ENCODE measurements at regions not wholly inside any gene's neighbourhood (a gene's known extent, or its start where the extent isn't known, plus 50 kb on each side); places are given as distances from the start of the nearest gene placed in this dataset.
"Not testable (repeated sequence)": the region's sequence is repeated elsewhere in the genome, so short reads cannot be mapped to it uniquely, and the experiment has no call there.

DNA sequence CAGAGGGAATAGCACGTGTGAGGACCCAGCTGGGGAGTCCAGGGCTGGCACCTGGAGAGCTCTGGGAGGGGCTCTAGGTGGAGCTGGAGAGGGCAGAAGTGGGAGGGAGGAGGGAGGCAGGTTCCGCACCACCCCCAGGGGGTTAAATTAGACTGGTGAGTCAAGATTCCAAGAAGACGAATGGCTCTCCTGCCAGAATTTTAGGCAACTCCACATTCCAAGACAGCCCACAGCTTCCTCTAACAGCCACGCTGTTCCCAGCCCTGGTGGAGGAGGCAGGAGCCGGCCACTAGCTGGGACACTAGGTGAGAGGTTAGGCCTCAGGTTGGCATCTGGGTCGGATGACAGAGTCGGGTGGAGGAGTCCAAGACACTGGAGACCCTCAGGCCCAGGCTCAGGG, 60.2 kb downstream of the TFAP2C start:
- DNase-seq: no peak

DNA sequence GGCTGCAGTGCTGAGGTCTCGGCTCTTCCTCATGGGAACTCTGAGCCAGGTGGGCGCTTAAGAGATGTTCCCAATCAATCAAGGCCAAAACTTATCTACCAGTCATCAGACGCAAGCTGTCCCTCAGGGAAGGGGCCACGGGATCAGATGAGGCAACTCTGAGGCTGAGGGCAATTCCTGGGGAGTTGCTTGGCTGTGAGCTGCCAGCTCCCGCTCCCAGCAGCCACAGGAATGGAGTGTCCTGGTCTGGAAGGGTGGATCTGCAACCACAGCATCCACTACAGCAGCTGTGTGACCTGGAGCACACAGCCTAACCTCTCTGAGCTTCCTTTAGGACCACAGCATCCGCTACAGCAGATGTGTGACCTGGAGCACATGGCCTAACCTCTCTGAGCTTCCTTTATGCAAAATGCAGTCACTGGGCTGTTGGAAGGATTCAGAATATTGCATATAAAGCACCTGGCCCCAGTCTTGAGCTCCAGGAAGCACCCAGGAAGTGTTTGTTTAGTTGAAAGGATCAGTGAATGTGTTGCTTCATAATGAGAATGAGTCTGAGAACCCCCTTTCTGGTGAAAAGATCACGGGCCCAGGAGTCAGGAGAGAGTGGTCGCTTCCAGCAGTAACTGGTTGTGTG, 60.9 kb downstream of the TFAP2C start:
- DNase-seq: no peak

DNA sequence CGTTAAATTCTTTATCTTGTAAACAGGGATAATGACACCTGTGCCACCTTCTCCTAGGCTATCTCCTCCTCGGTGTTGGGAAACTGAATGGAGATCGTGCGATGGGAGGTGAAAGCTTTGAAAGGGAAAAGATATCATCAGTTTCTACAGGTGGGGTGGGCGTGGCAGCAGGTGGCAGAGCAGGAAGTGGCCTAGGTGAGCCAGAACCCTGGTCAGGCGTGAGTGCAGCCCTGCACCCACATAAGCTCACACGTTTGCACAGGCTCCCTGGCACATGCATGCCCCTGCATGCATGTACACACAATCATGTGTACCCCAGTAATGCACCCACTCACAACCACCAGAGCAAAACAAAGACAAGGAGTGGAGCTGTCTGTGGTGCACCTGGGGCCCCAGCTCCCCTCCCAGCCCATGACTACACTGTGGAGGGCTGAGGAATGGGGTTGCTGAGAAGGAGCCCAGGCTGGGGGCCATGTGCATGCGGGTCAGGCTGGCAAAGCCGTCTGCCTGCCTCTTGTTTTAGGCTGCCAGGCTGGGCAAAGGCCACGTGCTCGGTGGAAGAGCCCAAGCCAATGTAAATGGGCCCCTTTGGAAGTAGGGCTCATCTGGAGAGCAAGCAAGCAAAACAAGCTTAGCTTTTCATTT, 61.5 kb downstream of the TFAP2C start:
- DNase-seq: no peak

DNA sequence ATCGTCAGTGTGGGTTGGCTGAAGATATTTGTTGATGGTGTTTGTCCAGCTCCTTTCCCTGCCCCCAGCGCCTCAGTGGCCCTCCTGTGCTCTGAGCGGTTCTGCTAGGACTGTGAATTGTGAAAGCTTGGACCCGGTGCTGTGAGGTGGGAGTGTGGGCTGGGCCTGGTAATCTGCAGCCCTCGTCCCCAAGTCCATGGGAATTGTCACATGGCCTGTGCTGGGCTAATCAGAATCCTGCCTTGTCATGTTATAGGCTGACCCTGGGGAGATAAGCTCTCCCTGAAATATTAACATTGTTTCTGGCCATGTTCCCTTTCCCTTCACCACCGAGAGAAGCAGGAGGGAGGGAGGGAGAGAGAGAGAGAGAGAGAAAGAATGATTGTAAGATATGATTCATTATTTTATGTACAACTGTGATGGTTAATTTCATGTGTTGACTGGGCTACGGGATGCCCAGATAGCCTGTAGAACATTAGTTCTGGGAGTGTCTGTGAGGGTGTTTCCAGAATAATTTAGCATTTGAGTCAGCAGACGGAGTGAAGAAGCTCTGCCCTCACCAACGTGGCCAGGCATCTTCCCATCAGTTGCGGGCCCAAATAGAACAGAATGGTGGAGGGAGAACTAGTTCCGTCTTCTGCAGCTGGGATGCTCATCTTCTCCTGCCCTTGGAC, 62.4 kb downstream of the TFAP2C start:
- DNase-seq: no peak

DNA sequence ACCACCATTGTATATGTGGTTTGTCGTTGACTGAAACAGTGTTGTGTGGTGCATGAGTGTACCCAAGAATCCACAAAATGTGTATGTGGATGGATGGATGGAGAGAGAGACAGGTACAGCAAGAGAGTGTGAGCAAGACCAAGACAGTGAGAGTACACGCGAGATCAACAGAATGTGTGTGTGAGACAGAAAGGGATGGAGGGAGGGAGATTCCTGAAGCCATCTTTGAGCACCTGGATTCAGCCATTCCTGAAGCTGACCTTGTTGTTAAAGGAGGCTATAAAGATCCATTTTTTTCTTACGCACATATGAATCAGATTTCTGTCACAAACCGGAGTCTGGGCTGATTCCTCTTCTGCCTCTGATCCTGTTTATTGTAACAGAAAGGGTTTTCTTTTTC, 64.1 kb downstream of the TFAP2C start:
- DNase-seq: no peak

DNA sequence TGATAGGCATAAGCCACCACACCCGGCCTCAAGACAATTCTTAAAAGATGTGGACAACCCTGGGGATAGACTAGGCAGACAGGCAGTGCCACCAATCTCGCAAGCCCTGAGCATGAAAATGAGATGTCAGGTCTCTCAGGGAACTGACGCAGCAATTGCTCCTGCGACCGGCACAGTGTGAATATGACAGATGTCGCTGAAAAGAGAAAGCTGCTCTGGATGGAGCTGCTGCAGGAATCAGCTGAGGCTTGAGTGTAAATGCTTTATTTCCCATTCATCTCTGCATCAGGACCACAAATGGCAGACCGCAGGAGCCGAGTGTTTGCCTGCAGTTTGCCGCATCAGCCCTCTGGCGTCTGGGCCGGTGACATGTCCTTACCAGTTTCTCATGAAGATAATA, 68.4 kb downstream of the TFAP2C start:
- no peak for DNase-seq

DNA sequence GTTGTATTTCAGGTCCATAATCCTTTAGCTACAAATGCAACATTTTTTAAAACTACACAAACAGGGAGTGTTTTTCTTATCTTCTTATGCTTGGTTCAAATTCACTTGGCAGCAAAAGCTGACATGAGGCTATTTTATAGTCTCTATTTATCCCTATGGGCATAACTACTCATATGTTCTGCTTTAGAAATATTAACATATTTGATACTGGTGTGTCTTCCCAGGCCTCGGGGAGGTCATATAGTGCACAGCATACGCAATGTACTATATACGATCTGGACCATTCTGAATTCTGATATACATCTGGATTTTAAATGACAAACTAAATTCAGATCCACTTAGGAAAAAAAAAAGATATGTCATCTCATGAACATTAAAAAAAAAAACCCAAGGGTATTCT, 69.2 kb downstream of the TFAP2C start:
- DNase-seq: no peak

DNA sequence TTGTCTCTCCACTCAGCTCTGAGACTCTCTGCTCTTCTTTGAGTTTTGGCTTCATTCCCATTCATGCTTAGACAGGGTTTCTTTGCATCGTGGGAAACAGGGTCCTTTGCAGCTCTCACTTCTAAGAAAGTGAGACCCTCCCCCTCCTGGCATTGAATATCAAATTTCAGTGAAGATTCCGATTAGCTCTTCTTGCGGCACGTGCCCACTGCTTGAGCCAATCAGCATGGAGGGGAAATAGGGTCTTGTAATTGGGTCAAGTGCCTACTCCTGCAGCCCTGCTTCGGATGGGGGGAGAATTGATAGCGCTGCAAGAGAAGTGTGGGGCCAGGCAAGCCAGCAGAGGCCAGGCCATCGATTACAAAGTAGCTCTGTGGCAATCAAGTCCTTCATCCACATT, 69.6 kb downstream of the TFAP2C start:
- no peak for DNase-seq

DNA sequence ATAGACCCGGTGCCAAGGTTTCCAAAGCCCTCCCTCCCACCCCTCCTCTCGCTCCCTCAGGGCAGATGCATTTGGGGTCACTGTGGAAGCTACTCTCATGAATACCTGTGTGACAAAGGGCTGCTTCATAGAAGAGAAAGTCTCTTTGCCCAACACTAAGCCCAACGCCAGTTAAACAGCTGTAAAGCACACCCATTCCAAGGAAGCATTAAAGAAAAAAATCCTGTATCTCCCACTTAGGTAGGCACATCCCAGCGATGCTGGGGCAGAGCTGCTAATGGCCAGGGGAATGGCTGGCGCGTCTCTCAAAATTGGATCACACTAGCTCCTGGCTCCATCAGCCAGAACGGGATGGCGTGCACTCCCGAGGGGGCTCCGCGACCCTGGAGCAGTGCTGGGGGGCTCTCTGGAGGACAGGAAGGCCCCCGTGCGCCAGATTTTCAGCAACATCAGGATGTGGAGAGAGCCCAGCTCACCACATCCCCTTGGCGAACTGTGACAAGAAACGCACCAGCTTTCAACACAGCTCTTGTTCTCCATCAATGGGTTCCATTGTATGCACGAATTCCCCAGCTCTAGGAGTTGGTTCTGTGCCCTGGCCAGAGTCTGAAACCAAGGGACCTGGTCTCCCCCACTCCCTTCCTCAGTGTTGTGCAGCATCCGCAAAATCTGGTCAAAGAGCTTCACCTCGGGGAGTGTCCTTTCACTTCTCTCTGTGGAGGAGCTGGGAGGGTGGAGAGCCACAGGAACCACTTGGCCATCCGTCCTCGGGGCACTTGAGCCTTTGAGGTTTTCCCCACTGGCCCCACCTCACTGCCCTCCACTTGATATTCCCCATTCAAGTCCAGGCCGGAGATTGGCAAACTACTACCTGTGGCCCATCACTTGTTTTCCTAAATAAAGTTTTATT, 74.1 kb downstream of the TFAP2C start:
- DNase-seq: no peak

DNA sequence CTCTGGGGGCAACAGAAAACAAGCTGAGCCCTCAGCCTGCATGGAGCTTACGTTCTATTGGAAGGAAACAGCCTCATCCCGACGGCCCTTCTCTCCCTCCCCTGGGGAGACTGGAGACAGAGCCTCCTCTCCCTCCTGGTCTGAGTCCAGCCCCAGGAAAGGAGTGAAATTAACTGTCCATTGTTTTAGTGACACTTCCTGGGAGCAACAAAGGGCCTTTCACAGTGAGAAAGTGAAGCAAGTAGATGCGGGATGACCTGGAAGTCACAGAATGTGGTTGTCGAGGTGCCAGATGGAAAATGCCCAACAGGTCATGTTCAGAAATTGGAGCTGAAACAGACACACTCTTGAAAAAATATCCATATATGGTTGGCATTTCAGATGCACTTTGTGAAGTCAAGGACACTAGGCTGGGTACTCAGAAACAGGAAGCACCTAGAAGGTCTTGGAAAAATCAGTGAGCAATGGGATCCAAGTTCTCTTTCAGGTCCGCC, 77.8 kb downstream of the TFAP2C start:
- no peak for DNase-seq

DNA sequence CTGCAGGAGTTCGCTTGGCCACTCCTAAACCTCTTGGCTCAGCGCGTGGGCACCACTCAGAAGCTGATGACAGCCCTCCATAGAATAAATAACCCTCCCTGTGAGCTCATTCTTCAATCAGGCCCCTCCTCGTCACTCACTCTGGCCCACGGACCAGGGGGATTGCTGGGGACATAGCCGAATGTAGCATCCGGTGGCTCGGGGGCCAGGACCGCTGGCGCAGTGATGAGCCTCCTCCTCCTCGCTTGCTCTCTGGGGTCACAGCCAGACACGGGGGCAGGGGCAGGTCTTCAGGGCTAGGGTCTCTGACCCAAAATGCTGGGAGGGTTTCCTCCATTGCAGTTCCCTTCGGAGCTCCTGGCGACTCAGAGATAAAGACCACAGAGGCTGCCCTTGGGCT, 79.9 kb downstream of the TFAP2C start:
- no peak for DNase-seq

DNA sequence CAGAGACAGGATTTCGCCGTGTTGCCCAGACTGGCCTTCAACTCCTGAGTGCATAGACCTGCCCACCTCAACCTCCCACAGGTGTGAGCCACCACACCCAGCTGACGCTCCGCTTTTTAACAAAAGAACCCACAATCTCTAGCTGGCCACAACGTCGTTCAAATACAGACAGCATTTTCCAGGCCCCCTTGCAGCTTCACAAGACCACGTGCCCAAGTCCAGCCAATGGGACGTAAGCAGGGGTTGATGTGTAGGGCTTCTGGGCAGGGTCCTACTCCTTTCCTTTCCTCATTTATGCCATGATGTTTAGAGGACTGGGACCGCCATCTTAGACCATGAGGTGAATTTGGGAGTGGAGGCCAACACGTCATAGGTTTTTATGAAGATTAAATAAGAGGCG, 81.0 kb downstream of the TFAP2C start:
- no peak for DNase-seq

DNA sequence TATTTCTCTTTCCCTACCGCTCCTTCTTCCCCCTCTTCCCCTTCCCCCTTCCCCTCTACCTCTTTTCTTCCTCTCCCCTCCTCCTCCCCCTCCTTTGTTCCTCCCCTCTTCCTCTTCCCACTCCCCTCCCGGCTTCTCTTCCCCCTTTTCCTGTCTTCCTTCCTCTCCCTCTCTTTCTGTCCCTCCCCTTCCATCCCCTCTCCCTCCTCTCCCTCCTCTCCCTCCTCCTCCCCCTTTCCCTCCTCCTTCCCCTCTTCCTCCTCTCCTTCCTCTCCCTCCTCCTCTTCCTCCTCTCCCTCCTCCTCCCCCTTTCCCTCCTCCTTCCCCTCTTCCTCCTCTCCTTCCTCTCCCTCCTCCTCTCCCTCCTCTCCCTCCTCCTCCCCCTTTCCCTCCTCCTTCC, 81.5 kb downstream of the TFAP2C start:
- not testable (repeated sequence) for DNase-seq

DNA sequence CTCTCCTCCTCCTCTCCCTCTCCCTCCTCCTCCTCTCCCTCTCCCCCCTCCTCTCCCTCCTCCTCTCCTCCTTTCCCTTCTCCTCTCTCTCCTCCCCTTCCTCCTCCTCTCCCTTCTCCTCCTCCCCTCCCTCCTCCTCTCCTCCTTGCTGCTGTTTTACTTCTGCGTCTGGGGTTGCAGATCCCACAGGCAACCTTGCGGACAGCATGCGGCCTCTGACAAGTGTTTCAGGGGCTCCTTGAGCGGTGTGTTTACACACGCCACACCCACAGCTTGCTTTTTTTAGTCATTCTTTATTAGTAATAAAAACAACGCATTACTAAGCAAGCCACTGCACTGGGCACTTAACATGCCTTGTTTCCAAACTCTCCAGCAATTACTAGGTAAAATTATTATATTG, 81.9 kb downstream of the TFAP2C start:
- no peak for DNase-seq

DNA sequence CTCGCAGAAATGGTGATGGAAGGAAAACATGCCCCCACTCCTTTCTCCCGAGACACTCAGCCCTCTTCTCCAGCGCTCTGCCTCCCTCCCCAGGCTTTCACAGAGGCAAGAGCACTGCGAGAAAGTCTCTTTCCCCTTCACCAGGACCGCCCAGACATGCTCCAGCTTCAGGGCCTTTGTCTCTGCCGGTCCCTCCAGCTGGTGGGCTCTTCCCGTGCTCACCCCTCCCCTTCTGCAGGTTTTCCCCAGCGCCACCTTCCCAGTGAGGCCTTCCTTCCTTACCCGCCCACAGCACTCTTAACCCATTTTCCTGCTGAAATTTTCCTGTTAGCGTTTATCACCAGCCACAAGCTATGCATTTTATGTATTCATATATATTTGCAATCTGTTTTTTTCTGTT, 86.2 kb downstream of the TFAP2C start:
- no peak for DNase-seq

DNA sequence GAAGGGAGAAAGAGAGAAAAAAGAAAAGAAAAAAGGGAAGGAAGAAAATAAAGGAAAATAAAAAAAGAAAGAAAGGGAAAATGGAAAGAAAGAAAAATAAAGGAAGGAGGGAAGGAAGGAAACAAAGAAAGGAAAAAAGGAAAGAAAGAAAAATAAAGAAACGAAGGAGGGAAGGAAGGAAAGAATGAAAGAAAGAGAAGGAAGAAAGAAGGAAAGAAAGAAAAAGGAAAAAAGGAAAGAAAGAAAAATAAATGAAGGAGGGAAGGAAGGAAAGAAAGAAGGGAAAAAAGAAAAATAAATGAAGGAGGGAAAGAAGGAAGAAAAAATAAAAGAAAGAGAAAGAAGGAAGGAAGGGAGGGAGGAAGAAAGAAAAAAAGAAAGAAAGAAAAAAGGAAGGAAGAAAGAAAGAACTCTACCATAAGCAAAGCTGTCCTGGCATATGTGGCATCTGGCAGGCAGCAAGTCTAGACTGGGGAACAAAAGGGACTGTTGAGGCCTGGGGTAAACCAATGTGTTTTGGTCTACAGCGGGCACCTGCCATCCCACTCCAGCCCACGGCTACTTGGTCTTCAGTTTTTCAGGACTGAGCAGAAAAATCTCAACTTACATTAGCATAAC, 86.9 kb downstream of the TFAP2C start:
- DNase-seq: no peak

DNA sequence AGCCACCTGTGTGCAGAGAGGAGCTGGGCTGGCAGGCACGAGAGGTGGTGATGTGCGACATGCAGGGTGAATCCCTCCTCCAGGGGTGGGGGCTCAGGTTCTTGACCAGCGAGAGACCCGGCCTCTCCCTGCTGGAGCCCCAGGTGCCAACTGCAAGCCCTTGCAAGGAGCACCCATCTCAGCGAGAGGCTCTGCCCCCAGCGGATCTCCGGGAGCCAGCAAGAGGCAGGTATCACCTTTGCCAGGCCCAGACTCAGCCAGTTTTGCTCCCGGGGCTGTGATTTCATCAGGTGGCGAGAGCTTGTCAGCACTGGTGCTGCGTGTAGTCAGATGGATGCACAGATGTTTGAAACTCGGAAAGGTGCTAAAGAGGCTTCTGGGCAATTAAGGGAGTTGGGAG, 87.7 kb downstream of the TFAP2C start:
- DNase-seq: no peak

DNA sequence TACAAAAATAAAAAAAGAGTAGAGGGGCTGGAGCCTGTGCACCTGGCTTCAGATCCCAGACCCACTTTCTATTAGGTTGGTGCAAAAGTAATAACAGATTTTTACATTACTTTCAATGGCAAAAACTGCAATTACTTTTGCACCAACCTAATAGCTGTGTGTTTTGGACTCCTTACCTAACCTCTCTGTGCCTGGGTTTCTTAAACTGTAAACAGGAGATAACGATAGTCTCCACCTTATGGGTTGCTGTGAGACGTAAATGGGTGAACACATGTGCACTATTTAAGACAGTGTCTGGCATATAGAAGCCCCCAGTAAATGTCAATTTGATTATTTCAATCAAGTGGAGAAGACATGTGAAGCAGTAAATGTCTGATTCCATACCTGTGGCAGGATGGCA, 89.7 kb downstream of the TFAP2C start:
- DNase-seq: no peak

DNA sequence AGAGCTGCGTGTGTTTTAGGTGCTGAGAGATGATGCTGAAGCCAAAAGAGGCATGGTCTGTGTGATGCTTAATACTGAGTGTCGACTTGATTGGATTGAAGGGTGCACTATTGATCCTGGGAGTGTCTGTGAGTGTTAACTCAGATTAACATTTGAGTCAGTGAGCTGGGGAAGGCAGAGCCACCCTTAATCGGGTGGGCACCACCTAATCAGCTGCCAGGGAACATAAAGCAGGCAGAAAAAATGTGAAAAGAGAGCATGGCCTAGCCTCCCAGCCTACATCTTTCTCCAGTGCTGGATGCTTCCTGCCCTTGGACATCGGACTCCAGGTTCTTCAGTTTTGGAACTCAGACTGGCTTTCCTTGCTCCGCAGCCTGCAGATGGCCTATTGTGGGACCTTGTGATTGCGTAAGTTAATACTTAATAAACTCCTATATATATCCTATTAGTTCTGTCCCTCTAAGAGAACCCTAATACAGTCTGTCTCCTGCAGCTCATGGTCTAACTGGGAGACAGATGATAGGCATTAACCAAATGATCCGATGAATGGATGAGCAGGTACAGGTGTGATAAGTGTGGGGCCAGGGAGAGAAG, 91.6 kb downstream of the TFAP2C start:
- DNase-seq: no peak

DNA sequence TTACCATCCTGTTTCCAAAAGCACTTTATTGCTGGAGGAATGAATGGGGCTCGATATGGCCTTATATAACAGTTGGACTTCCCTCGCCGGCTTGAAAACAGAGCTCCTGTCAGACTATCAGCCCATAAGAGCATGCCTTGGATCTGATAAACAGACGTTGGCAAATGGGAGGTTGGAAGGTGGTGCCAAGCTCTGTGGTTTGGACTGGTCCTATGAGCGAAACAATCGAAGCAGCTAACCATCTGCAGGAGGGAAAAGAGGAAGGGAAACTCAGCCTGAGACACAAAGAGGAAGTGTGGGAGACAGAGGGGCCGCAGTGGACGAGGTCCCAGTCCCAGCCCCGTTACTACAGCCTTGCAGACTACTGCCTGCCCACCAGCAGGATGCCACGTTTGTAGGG, 92.9 kb downstream of the TFAP2C start:
- DNase-seq: no peak

DNA sequence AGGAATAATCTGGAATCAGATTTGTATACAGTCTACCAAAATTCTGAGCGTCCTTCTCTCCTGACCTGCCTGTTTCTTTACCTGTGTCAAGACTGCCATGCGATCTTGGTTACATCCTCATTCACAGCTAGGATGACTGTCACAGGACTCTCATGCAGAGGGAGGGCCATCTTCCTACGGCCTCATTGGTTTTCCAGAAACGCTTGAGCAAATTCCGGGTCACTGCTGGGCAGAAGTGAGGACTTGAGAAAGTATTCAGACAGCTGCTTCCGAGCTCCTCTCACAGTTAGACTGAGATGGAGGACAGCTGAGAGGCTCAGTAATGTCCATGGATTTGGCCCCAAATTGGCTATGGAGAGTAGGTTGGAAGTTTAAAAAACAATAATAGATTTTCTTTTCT, 94.2 kb downstream of the TFAP2C start:
- DNase-seq: no peak

DNA sequence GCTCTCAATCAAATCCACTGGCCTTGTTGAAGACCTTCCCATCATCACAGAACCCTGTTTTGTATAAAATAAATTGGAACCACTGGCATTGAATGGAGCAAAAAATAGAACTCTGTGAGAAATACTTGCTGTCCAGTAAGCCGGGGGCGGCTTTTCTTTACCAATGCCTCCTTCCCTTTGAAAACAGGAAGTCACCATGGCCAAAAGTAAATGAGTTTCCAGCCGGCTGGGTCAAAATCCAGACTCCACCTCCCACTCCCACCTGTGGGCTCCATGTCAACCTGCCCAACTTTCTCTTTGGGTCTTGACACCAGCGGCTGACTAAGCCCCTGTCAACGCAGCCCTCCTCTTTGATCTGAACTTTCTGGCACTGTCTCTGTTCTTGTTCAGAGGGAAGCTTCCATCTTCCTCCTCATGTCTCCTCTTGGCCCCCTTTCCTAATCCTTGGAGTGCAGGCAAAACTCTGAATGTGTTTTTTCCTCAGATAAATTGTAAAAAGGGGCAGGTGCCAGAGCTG, 95.2 kb downstream of the TFAP2C start:
- no peak for DNase-seq

Data from NCI-H146 (cell line).